ENCODE measurements at regions not wholly inside any gene's neighbourhood (a gene's known extent, or its start where the extent isn't known, plus 50 kb on each side); places are given as distances from the start of the nearest gene placed in this dataset.

DNA sequence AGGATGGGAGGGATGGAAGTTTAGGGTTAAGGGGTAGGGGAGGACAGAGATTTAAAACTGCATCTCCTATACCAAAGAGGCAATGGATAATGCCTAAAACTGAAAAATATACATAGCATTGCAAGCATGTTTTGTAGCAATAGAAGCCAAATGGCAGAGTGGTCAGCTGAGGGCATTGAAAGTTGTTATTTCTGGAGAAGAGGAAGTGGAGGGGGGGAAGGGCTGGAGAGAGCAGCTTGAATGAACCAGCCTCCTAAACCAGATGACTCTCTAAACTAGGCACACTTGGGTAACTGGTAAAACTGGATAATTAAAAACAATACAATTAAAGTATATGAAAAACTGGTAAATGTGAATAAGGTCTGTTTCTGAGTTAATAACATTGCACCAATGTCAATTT lies 70.3 kb upstream of the TP53I11 start:
- Histone ChIP-seq H3K9me3 (no peaks in the 10 kb centered on the region), H3K4me1 (peaks cover 7 to 15% of the 10 kb centered on the region in 2 donors), H3K36me3 (no peaks in the 10 kb centered on the region), H3K27me3 (no peaks in the 10 kb centered on the region), H3K4me3 (no peak overlapping the region), H3K27ac (no peak overlapping the region)
- TF ChIP-seq, protein P1, sequence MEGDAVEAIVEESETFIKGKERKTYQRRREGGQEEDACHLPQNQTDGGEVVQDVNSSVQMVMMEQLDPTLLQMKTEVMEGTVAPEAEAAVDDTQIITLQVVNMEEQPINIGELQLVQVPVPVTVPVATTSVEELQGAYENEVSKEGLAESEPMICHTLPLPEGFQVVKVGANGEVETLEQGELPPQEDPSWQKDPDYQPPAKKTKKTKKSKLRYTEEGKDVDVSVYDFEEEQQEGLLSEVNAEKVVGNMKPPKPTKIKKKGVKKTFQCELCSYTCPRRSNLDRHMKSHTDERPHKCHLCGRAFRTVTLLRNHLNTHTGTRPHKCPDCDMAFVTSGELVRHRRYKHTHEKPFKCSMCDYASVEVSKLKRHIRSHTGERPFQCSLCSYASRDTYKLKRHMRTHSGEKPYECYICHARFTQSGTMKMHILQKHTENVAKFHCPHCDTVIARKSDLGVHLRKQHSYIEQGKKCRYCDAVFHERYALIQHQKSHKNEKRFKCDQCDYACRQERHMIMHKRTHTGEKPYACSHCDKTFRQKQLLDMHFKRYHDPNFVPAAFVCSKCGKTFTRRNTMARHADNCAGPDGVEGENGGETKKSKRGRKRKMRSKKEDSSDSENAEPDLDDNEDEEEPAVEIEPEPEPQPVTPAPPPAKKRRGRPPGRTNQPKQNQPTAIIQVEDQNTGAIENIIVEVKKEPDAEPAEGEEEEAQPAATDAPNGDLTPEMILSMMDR (IDR thresholded peaks at IDR 0.05): no peak
- intact Hi-C loops (cut with DNase I): loop anchor here (5.0 kb wide), 1 partner anchor 71 kb away; no protein-coding TSS in a partner anchor
- peak in 1 of 2 donors; percentile 61 for DNase-seq (ENCODE audit: low spot score in 2 of 2)

DNA sequence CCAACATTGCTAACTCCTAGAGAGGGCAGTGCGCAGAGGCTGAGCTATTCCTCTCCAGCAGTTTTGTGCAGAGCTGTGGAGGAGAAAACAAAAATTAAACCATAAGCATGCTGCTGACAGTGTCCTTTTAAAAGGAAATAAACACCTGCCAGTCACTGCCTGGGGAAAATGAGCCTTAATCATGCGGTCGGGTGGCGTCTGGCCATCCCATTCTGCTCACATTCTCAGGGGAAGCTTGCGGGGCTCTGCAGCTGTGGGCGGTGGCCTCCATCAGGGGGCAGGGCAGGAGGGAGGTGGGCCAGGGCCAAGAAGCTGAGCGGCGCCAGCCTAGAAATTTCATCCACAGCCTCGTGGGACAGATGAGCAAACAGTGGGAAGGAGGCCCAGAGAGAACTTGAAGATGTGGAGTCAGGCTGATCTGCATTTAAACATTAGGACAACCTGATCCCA lies 71.0 kb upstream of the TP53I11 start:
- peak overlapping the region; percentile 15 to 39 for H3K27ac ChIP-seq
- H3K4me1 ChIP-seq: peaks cover 7 to 15% of the 10 kb centered on the region in 2 donors
- no peaks in the 10 kb centered on the region for H3K9me3 ChIP-seq
- H3K4me3 ChIP-seq: no peak overlapping the region
- H3K27me3 ChIP-seq: no peaks in the 10 kb centered on the region
- peak; percentile 49 to 83 for DNase-seq (ENCODE audit: low spot score in 2 of 2)
- TF ChIP-seq, protein P1 (IDR thresholded peaks at IDR 0.05): peak in 1 of 3 experiments; percentile 18
- intact Hi-C loops (cut with DNase I): loop anchor here (5.0 kb wide), 1 partner anchor 71 kb away; no protein-coding TSS in a partner anchor
- H3K36me3 ChIP-seq: no peaks in the 10 kb centered on the region

DNA sequence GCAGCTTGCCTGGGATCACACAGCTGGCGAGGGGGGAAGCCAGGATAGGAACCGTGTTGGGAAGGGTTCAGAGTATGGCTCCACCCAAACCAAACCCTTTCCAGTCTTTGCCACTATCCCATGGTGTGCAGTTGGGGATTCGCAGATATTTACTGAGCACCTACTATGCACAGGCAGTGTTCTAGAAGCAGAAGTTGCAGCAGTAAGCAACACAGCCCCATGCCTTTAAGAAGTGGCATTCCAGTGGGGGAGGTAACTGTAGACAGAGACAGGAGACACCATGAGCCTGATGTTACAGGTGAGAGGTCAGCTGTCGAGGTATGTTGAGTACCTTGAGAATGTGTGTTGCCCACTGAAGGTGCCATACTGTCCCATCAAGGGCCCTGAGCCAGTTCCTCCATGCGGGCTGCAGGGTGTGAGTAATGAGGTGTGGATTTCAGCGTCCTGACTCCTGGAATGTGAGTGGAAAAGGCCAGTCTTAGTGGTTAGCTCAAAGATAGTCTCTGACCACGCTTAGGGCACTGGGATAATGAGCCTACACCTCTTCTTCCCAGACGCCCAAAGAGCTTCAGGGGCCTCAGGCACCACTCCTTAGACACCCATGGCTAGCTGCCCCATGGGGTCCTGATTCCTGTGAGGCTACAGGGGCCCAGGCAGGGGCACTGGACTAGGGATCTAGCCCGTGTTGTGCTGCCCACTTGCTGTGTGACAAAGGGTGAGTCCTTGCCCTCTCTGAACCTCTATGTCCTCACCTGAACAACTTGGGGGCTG lies 71.8 kb upstream of the TP53I11 start:
- TF ChIP-seq, protein P1 (IDR thresholded peaks at IDR 0.05): no peak
- Histone ChIP-seq H3K36me3 (no peaks in the 10 kb centered on the region), H3K9me3 (no peaks in the 10 kb centered on the region), H3K27me3 (no peaks in the 10 kb centered on the region), H3K4me1 (peaks cover 7 to 15% of the 10 kb centered on the region in 2 donors), H3K27ac (peak overlapping the region in 1 of 2 donors; percentile 15), H3K4me3 (no peak overlapping the region)
- intact Hi-C loops (cut with DNase I): loop anchor here (5.0 kb wide), 1 partner anchor 70 kb away; no protein-coding TSS in a partner anchor
- peak in 1 of 2 donors; percentile 53 for DNase-seq (ENCODE audit: low spot score in 2 of 2)

DNA sequence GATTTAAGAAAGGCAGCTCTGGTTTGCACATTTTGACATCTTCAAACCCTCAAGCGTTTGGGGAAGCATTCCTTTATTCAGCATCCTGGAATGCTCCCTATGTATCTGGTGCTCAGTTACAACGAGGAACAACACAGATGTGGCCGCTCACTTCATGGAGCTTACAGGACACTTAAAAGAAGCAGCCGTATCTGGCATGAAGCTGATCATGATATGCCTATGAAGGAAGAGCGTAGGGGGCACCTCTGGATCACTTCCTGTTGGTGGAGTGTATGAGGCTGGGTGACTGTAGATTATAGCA lies 72.3 kb upstream of the TP53I11 start:
- intact Hi-C loops (cut with DNase I): loop anchor here (5.0 kb wide), 1 partner anchor 69 kb away; no protein-coding TSS in a partner anchor

DNA sequence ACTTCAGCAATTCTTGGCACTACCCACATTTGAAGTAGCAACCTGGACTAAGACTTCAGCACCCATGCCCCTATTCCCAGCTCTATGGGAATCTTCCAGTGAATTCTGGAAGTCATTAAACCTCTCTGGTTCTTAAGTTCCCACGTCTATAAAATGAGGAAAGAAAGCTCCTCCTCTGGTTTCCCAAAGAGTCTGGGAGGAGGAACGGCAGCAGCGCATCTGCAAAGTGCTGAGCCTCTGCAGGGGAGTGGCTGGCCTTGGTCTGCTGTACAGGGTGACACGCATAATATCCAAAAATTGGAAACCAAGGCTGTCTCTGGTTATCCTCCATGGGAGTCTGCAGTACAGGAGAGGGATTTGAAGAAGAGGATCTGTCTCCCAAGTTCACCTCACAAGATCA lies 73.6 kb upstream of the TP53I11 start:
- no peak overlapping the region for H3K27ac ChIP-seq
- no peaks in the 10 kb centered on the region for H3K36me3 ChIP-seq
- peak in 1 of 2 donors; percentile 53 for DNase-seq (ENCODE audit: low spot score in 2 of 2)
- H3K27me3 ChIP-seq: no peaks in the 10 kb centered on the region
- H3K4me1 ChIP-seq: peaks cover 7 to 15% of the 10 kb centered on the region in 2 donors
- TF ChIP-seq, protein P1 (IDR thresholded peaks at IDR 0.05): no peak
- H3K4me3 ChIP-seq: no peak overlapping the region
- no peaks in the 10 kb centered on the region for H3K9me3 ChIP-seq
- intact Hi-C loops (cut with DNase I): loop anchor here (5.0 kb wide), 1 partner anchor 68 kb away; no protein-coding TSS in a partner anchor

More for the DNA sequence above, 72.3 kb upstream of the TP53I11 start:
- TF ChIP-seq, protein P1 (IDR thresholded peaks at IDR 0.05): no peak
- Histone ChIP-seq H3K4me3 (no peak overlapping the region), H3K27ac (no peak overlapping the region), H3K27me3 (no peaks in the 10 kb centered on the region), H3K4me1 (peaks cover 7 to 15% of the 10 kb centered on the region in 2 donors), H3K9me3 (no peaks in the 10 kb centered on the region), H3K36me3 (no peaks in the 10 kb centered on the region)
- no peak for DNase-seq (ENCODE audit: low spot score in 2 of 2)

Data from ascending aorta (tissue), 2 donors.